ENCODE measurements at regions not wholly inside any gene's neighbourhood (a gene's known extent, or its start where the extent isn't known, plus 50 kb on each side); places are given as distances from the start of the nearest gene placed in this dataset.

DNA sequence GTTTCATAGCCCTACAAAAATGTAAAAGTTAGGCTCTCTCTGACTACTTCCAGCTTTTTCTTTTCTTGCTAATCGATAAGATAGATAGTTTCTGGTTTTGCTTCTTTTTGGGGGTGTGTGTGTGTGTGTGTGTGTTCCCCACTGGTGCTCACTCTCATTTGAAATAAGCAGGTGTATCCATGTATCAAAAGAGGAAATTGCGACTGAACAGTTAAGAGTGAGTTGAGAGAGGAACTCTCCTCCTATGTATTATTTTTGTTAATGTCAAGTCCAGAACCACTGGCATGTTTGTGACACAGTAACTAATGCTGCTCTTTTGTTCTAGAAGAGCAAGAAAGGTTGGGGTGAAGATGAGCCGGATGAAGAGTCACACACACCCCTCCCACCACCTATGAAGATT is 96.7 kb upstream of the UMPS start:
- Histone ChIP-seq H3K27ac (no peak overlapping the region), H3K27me3 (no peaks in the 10 kb centered on the region), H3K4me1 (ENCODE audit: insufficient read depth) (no peaks in the 10 kb centered on the region), H3K36me3 (no peaks in the 10 kb centered on the region), H3K9me3 (no peaks in the 10 kb centered on the region), H3K4me3 (no peak overlapping the region)
- WGBS, 3 donors, result 91 to 97% (median 92%) methylated on average over 3 of the region's 3 CpGs
- DNase-seq, result no peak
- intact Hi-C loops (cut with DNase I), result no loop called here
- TF ChIP-seq, protein P1, sequence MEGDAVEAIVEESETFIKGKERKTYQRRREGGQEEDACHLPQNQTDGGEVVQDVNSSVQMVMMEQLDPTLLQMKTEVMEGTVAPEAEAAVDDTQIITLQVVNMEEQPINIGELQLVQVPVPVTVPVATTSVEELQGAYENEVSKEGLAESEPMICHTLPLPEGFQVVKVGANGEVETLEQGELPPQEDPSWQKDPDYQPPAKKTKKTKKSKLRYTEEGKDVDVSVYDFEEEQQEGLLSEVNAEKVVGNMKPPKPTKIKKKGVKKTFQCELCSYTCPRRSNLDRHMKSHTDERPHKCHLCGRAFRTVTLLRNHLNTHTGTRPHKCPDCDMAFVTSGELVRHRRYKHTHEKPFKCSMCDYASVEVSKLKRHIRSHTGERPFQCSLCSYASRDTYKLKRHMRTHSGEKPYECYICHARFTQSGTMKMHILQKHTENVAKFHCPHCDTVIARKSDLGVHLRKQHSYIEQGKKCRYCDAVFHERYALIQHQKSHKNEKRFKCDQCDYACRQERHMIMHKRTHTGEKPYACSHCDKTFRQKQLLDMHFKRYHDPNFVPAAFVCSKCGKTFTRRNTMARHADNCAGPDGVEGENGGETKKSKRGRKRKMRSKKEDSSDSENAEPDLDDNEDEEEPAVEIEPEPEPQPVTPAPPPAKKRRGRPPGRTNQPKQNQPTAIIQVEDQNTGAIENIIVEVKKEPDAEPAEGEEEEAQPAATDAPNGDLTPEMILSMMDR (IDR thresholded peaks at IDR 0.05), result no peak
- TF ChIP-seq POLR2A (IDR thresholded peaks at IDR 0.05) (no peak), EP300 (IDR thresholded peaks at IDR 0.05) (no peak)

DNA sequence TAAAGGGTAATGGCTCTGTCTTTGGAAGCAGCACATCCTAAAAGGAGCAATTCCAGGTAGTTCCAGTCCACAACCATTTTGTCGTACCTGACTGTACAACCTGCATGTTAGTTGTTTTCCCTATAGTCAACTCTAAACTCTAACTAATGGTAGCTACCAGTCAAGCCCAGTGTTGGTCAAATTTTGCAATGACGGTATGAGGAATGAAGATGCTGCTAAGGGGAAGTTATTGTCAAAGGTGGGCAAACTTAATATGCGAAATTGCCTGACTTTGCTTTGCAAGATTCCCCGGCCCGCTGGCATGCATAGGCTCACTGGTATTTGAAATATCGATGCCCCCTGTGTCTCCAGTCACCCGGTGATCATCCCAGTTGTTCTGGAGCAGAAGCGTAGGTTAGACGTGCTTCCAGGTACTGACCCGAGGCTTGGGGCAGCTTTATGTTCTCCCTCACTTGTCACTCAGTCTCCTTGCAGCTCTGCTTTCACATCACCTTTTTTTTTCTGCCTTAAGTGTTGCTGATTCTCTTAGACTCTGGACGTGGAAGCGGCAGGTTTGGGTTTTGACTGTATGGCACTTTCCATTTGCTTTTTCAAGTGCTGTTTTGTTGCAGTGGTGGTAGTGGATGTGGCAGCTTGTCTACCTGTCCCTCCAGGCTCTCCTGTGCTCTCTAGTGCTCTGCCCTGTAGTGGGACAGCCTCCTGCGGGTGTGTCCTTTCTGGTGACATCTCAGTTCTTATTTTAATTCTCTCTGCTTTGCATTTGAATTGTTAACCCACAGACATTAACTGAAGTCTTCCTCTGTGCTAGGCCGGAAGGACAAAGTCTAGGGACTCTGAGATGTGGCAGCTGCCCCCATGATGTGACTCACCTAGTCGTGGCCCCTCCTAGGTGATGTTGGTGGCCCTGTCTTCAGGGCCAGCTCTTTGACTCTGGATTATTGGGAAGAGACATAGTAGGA is 95.8 kb upstream of the UMPS start:
- WGBS, 3 donors, result 92 to 93% (median 92%) methylated on average over 15 of the region's 15 CpGs
- no peak overlapping the region for H3K4me3 ChIP-seq
- DNase-seq, result no peak
- no peaks in the 10 kb centered on the region for H3K4me1 ChIP-seq (ENCODE audit: insufficient read depth)
- H3K36me3 ChIP-seq, result no peaks in the 10 kb centered on the region
- TF ChIP-seq, protein P1 (IDR thresholded peaks at IDR 0.05), result no peak
- no peak for TF ChIP-seq EP300 (IDR thresholded peaks at IDR 0.05)
- no peak for TF ChIP-seq POLR2A (IDR thresholded peaks at IDR 0.05)
- H3K9me3 ChIP-seq, result no peaks in the 10 kb centered on the region
- intact Hi-C loops (cut with DNase I), result no loop called here
- no peaks in the 10 kb centered on the region for H3K27me3 ChIP-seq
- H3K27ac ChIP-seq, result no peak overlapping the region

GRCh38 chr3:124635169-124635539 is 95.1 kb upstream of the UMPS start:
- intact Hi-C loops (cut with DNase I), result no loop called here
- Histone ChIP-seq H3K9me3 (no peaks in the 10 kb centered on the region), H3K4me3 (no peak overlapping the region), H3K4me1 (ENCODE audit: insufficient read depth) (no peaks in the 10 kb centered on the region), H3K36me3 (no peaks in the 10 kb centered on the region), H3K27ac (no peak overlapping the region), H3K27me3 (no peaks in the 10 kb centered on the region)
- DNase-seq, result no peak
- 95 to 100% (median 96%) methylated on average over 1 of the region's 1 CpG for WGBS, 3 donors
- TF ChIP-seq POLR2A (IDR thresholded peaks at IDR 0.05) (no peak), EP300 (IDR thresholded peaks at IDR 0.05) (no peak)
- TF ChIP-seq, protein P1 (IDR thresholded peaks at IDR 0.05), result no peak

GRCh38 chr3:124636101-124636862 is 94.0 kb upstream of the UMPS start:
- H3K27ac ChIP-seq, result no peak overlapping the region
- WGBS, 3 donors, result 35 to 53% (median 52%) methylated on average over 5 of the region's 5 CpGs

More at GRCh38 chr3:124636101-124636862, 94.0 kb upstream of the UMPS start:
- Histone ChIP-seq H3K36me3 (no peaks in the 10 kb centered on the region), H3K4me3 (no peak overlapping the region), H3K27me3 (no peaks in the 10 kb centered on the region), H3K9me3 (no peaks in the 10 kb centered on the region), H3K4me1 (ENCODE audit: insufficient read depth) (no peaks in the 10 kb centered on the region)
- DNase-seq, result no peak
- intact Hi-C loops (cut with DNase I), result no loop called here
- TF ChIP-seq EP300 (IDR thresholded peaks at IDR 0.05) (no peak), POLR2A (IDR thresholded peaks at IDR 0.05) (no peak)
- TF ChIP-seq, protein P1 (IDR thresholded peaks at IDR 0.05), result no peak
